ENCODE measurements at regions not wholly inside any gene's neighbourhood (a gene's known extent, or its start where the extent isn't known, plus 50 kb on each side); places are given as distances from the start of the nearest gene placed in this dataset.

DNA sequence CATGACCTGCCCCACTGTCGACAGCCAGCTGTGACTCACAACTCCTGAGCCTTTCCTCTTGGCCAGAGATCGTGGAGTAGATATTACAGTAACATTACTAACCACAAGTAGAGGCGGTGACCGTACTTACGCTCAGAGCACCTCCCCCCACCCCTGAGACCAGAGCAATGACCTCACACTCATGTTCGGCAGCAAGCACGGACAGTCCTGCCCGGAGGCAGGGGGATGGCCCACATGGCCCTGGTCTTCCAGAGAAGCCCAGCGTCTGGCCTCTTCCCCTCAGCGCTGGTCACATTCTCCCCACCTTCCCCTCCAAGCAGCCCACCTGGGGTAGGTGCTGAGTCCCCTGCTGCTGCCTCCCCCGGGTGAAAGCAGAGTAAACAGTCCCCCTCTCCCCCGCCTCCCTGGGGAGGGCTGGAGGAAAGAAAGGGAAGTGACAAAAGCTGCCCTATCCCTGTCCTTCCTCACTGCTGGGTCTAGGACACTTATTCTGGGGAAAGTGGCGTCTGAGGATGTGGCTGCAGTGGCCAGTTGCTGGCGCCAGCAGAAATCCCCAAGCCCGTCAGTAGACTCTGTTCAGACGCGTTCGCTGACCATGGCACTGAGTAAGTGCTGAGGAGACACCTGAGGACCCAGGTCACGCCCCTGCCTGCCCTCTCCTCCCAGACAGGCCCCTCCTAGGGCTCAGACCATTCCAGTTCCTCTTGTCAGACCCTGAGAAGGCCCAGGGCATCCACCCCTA lies 68.5 kb downstream of the MRPL14 start (continued):
- TF ChIP-seq RBM22 (IDR thresholded peaks at IDR 0.05; ENCODE audit: low read depth, low read length, poor library complexity, severe bottlenecking) = no peak
- TF ChIP-seq NFIC (IDR thresholded peaks at IDR 0.05) = 0 out of 2 replicates have a peak, but pooled peaks have one; percentile 22
- peak; percentile 81; the same call in 1 of the 2 replicates for TF ChIP-seq ZNF780A (CRISPR knock-in tag; IDR thresholded peaks at IDR 0.05)
- peak; percentile 95 for TF ChIP-seq NCOR1 (IDR thresholded peaks at IDR 0.05)
- no peak for TF ChIP-seq SRSF1 (IDR thresholded peaks at IDR 0.05; ENCODE audit: low read depth, low read length)
- peak; percentile 51 for TF ChIP-seq SMARCB1 (IDR thresholded peaks at IDR 0.05; ENCODE audit: insufficient read length, low read depth)
- no peak for TF ChIP-seq KAT8 (IDR thresholded peaks at IDR 0.05; ENCODE audit: low read depth)
- TF ChIP-seq, protein P1, sequence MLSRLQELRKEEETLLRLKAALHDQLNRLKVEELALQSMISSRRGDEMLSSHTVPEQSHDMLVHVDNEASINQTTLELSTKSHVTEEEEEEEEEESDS (CRISPR knock-in tag; IDR thresholded peaks at IDR 0.05) = 0 out of 2 replicates have a peak, but pooled peaks have one; percentile 34
- TF ChIP-seq ILF3 (IDR thresholded peaks at IDR 0.05; ENCODE audit: borderline replicate concordance) = no peak
- TF ChIP-seq TOE1 (IDR thresholded peaks at IDR 0.05; ENCODE audit: borderline replicate concordance) = peak; percentile 90
- TF ChIP-seq TOE1 (CRISPR knock-in tag; IDR thresholded peaks at IDR 0.05; ENCODE audit: borderline replicate concordance, low read depth) = no peak
- peak; percentile 95 for TF ChIP-seq BACH1 (tag; IDR thresholded peaks at IDR 0.05)
- 0 out of 2 replicates have a peak, but pooled peaks have one; percentile 52 for TF ChIP-seq NFXL1 (CRISPR knock-in tag; IDR thresholded peaks at IDR 0.05)
- TF ChIP-seq MAX (CRISPR knock-in tag; IDR thresholded peaks at IDR 0.05) = peak; percentile 83
- no peak; the same call in 1 of the 2 replicates for TF ChIP-seq DIDO1 (tag; IDR thresholded peaks at IDR 0.05; ENCODE audit: low read depth)
- TF ChIP-seq, protein P2, sequence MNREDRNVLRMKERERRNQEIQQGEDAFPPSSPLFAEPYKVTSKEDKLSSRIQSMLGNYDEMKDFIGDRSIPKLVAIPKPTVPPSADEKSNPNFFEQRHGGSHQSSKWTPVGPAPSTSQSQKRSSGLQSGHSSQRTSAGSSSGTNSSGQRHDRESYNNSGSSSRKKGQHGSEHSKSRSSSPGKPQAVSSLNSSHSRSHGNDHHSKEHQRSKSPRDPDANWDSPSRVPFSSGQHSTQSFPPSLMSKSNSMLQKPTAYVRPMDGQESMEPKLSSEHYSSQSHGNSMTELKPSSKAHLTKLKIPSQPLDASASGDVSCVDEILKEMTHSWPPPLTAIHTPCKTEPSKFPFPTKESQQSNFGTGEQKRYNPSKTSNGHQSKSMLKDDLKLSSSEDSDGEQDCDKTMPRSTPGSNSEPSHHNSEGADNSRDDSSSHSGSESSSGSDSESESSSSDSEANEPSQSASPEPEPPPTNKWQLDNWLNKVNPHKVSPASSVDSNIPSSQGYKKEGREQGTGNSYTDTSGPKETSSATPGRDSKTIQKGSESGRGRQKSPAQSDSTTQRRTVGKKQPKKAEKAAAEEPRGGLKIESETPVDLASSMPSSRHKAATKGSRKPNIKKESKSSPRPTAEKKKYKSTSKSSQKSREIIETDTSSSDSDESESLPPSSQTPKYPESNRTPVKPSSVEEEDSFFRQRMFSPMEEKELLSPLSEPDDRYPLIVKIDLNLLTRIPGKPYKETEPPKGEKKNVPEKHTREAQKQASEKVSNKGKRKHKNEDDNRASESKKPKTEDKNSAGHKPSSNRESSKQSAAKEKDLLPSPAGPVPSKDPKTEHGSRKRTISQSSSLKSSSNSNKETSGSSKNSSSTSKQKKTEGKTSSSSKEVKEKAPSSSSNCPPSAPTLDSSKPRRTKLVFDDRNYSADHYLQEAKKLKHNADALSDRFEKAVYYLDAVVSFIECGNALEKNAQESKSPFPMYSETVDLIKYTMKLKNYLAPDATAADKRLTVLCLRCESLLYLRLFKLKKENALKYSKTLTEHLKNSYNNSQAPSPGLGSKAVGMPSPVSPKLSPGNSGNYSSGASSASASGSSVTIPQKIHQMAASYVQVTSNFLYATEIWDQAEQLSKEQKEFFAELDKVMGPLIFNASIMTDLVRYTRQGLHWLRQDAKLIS (CRISPR knock-in tag; IDR thresholded peaks at IDR 0.05) = peak; percentile 98
- TF ChIP-seq ZNF24 (IDR thresholded peaks at IDR 0.05) = no peak; the same call in 1 of the 2 replicates
- TF ChIP-seq ZBTB34 (CRISPR knock-in tag; IDR thresholded peaks at IDR 0.05) = peak; percentile 85; the same call in 1 of the 2 replicates
- TF ChIP-seq U2AF2 (optimal IDR thresholded peaks at IDR 0.05; ENCODE audit: low read depth, low read length) = no peak
- TF ChIP-seq GTF2F1 (IDR thresholded peaks at IDR 0.05; ENCODE audit: low read depth, low read length) = 0 out of 2 replicates have a peak, but pooled peaks have one; percentile 74
- TF ChIP-seq, protein P3, sequence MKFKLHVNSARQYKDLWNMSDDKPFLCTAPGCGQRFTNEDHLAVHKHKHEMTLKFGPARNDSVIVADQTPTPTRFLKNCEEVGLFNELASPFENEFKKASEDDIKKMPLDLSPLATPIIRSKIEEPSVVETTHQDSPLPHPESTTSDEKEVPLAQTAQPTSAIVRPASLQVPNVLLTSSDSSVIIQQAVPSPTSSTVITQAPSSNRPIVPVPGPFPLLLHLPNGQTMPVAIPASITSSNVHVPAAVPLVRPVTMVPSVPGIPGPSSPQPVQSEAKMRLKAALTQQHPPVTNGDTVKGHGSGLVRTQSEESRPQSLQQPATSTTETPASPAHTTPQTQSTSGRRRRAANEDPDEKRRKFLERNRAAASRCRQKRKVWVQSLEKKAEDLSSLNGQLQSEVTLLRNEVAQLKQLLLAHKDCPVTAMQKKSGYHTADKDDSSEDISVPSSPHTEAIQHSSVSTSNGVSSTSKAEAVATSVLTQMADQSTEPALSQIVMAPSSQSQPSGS (CRISPR knock-in tag; IDR thresholded peaks at IDR 0.05) = peak; percentile 97
- peak; percentile 98 for TF ChIP-seq HDAC8 (tag; IDR thresholded peaks at IDR 0.05)

All from K562 (cell line).